Pancreas (tissue), 10 donors: ENCODE measurements at regions not wholly inside any gene's neighbourhood (a gene's known extent, or its start where the extent isn't known, plus 50 kb on each side); places are given as distances from the start of the nearest gene placed in this dataset.

Experiments used
- ATAC-seq, 4 donors: fragments of 200-7000 bp; cut with Tn5 transposase; one replicate each; pipeline versions ENCODE4 v1.8.0 to v1.9.1; 2020; ENCODE audit warnings: mild to moderate bottlenecking in 4 of 4, moderate library complexity in 4 of 4
- DNase-seq, 6 donors: peaks; one replicate each; pipeline ENCODE4 v3.0.0-alpha.2; 2020
- FAIRE-seq: peaks from 2 replicates; lab custom pipeline; 2012; peaks lifted over from hg19 to GRCh38; lab: Jason Lieb, UNC
- H3K27ac ChIP-seq, 4 donors: fragments of 200-600 bp; sonication (generic); 1 replicate in 3 of 4; 2 replicates in 1 of 4; pipeline versions ENCODE4 v1.5.0 to v1.8.0; 2020
- H3K27me3 ChIP-seq, 4 donors: fragments of 200-600 bp; one replicate each; pipeline ENCODE4 v1.8.0; 2021
- H3K36me3 ChIP-seq, 3 donors: fragments of 200-600 bp; sonication (generic) in 1 of 3; one replicate each; pipeline versions ENCODE4 v1.5.0 to v1.8.0; 2020 to 2021
- H3K4me1 ChIP-seq, 3 donors: fragments of 200-600 bp; one replicate each; pipeline ENCODE4 v1.8.0; 2021
- H3K4me3 ChIP-seq, 4 donors: fragments of 200-600 bp; sonication (generic) in 2 of 4; one replicate each; pipeline versions ENCODE4 v1.5.0 to v1.8.0; 2020 to 2021
- H3K9me3 ChIP-seq, 4 donors: fragments of 200-600 bp; one replicate each; pipeline ENCODE4 v1.8.0; 2021
- CTCF ChIP-seq, 4 donors: fragments of 200-600 bp; sonication (generic) in 3 of 4; IDR thresholded peaks; one replicate each; pipeline versions ENCODE4 v1.5.0 to v1.8.0; 2021; ENCODE audit warnings: antibody characterized with exemption in 4 of 4
- WGBS, 2 donors: extraction: QIAGEN DNeasy Blood & Tissue Kit; methylation state at CpG; one replicate each; pipeline ENCODE4 v1.1.7; 2013; 5-methylcytosine and 5-hydroxymethylcytosine counted together
- intact Hi-C, 3 donors: fragments of 100-400 bp; cut with DNase I; formaldehyde crosslinking; loops; one replicate each; pipeline versions ENCODE4 v1.11.1 to v1.14.2; 2022
- donor health status: healthy with polysubstance abuse.
- donor health status: DM: no; HTN: no; CAD: no; lungs with moderate emphysema.
- donor health status: DM: no; HTN: no; CAD: no.
- donor health status: control.
- donor health status: control.
- donor health status: Bipolar disorder and iron deficiency.
- donor health status: DM: yes; HTN: yes; CAD: no.
- donor health status: DM: no; HTN: no; CAD: no.
- donor health status: DM: no; HTN: no; CAD: no.
- donor health status: DM: yes; HTN: yes; CAD: no.

GRCh38 chr1:55612988-55613387, 397.8 kb upstream of the USP24 start:
- Histone ChIP-seq H3K9me3 (no peaks in the 10 kb centered on the region), H3K36me3 (no peaks in the 10 kb centered on the region), H3K27ac (no peak overlapping the region), H3K27me3 (no peaks in the 10 kb centered on the region), H3K4me3 (no peak overlapping the region), H3K4me1 (no peaks in the 10 kb centered on the region)
- ATAC-seq (no peak), FAIRE-seq (no peak), DNase-seq (no peak)
- TF ChIP-seq CTCF (IDR thresholded peaks at IDR 0.05) = no peak
- intact Hi-C loops = no loop called here
- 73 to 76% methylated on average over 2 of the region's 2 CpGs for WGBS, 2 donors

GRCh38 chr1:55611123-55611522, 396.0 kb upstream of the USP24 start:
- ATAC-seq = no peak
- WGBS, 2 donors = 89 to 94% methylated on average over 2 of the region's 2 CpGs
- Histone ChIP-seq H3K36me3 (no peaks in the 10 kb centered on the region), H3K27me3 (no peaks in the 10 kb centered on the region), H3K9me3 (no peaks in the 10 kb centered on the region), H3K4me1 (no peaks in the 10 kb centered on the region), H3K27ac (no peak overlapping the region), H3K4me3 (no peak overlapping the region)
- TF ChIP-seq CTCF (IDR thresholded peaks at IDR 0.05) = no peak
- DNase-seq = no peak
- intact Hi-C loops = no loop called here
- no peak for FAIRE-seq

GRCh38 chr1:55610203-55610602, 395.0 kb upstream of the USP24 start:
- TF ChIP-seq CTCF (IDR thresholded peaks at IDR 0.05) = no peak
- no peak for ATAC-seq
- Histone ChIP-seq H3K4me3 (no peak overlapping the region), H3K9me3 (no peaks in the 10 kb centered on the region), H3K27ac (no peak overlapping the region), H3K4me1 (no peaks in the 10 kb centered on the region), H3K27me3 (no peaks in the 10 kb centered on the region), H3K36me3 (no peaks in the 10 kb centered on the region)
- intact Hi-C loops = no loop called here
- no peak for DNase-seq
- WGBS, 2 donors = 54 to 55% methylated on average over 3 of the region's 3 CpGs
- FAIRE-seq = no peak

GRCh38 chr1:55609630-55610029, 394.5 kb upstream of the USP24 start:
- no peak for FAIRE-seq
- H3K4me3 ChIP-seq = no peak overlapping the region
- no peaks in the 10 kb centered on the region for H3K36me3 ChIP-seq
- TF ChIP-seq CTCF (IDR thresholded peaks at IDR 0.05) = no peak
- no peaks in the 10 kb centered on the region for H3K27me3 ChIP-seq
- H3K27ac ChIP-seq = no peak overlapping the region
- no peak for DNase-seq
- intact Hi-C loops = no loop called here
- no peaks in the 10 kb centered on the region for H3K9me3 ChIP-seq
- ATAC-seq = no peak
- no peaks in the 10 kb centered on the region for H3K4me1 ChIP-seq

- no peaks in the 10 kb centered on the region for H3K9me3 ChIP-seq
- no peak overlapping the region for H3K27ac ChIP-seq
- WGBS, 2 donors = 71 to 76% methylated on average over 3 of the region's 3 CpGs
- no peak for ATAC-seq
- no peaks in the 10 kb centered on the region for H3K27me3 ChIP-seq
- no peak for DNase-seq
- H3K4me3 ChIP-seq = no peak overlapping the region
- intact Hi-C loops = no loop called here
- H3K4me1 ChIP-seq = no peaks in the 10 kb centered on the region
- no peak for FAIRE-seq
- H3K36me3 ChIP-seq = no peaks in the 10 kb centered on the region
- TF ChIP-seq CTCF (IDR thresholded peaks at IDR 0.05) = no peak
These were observed 390.0 kb upstream of the USP24 start for GRCh38 chr1:55605155-55605554.
